ENCODE measurements at regions not wholly inside any gene's neighbourhood (a gene's known extent, or its start where the extent isn't known, plus 50 kb on each side); places are given as distances from the start of the nearest gene placed in this dataset.

DNA sequence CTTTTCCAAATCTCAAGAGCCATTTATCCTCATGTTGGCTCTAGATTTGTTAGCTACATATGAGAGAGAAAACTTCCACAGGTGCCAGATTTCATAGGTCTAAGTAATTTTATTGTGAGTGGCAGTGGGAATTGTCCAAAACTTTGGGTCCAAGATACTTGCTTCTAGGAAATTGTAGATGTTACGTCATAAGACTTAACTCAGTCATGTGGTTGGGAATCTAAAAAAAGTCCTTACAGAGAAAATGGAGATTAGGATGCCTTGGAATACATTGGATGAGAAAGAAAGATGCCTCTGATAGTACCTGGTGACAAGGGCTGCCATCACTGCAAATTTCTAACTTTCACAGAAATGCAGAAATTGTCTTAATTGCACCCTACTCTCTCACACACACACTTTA, 506.5 kb downstream of the C4orf33 start:
- Histone ChIP-seq H3K79me2 (ENCODE audit: insufficient read depth) (no peaks in the 10 kb centered on the region), H3K27ac (no peak overlapping the region), H3K36me3 (ENCODE audit: low read depth) (no peaks in the 10 kb centered on the region), H3K4me1 (ENCODE audit: insufficient read depth) (no peaks in the 10 kb centered on the region), H2AFZ (no peak overlapping the region), H3K4me3 (no peak overlapping the region), H3K4me2 (ENCODE audit: unreplicated experiment) (no peak overlapping the region), H3F3A (ENCODE audit: insufficient read depth) (no peaks in the 10 kb centered on the region), H3K27me3 (replicated peaks; ENCODE audit: insufficient read depth) (no peaks in the 10 kb centered on the region), H3K9me3 (ENCODE audit: low read depth) (no peaks in the 10 kb centered on the region), H4K20me1 (ENCODE audit: insufficient read depth) (no peaks in the 10 kb centered on the region), H3K9me2 (ENCODE audit: insufficient read depth) (no peaks in the 10 kb centered on the region), H3K9ac (no peak overlapping the region)
- 38 to 46% methylated on average over 1 of the region's 1 CpG for WGBS, 2 experiments (ENCODE audit: low coverage in 1 of 2, low lambda C conversion rate in 2 of 2, missing lambda C conversion rate in 2 of 2)
- DNase-seq, result no peak
- in situ Hi-C loops (cut with MboI), result no loop called here
- TF ChIP-seq EZH2phosphoT487 (IDR thresholded peaks at IDR 0.05; ENCODE audit: insufficient read depth, low read depth) (no peak), EZH2 (IDR thresholded peaks at IDR 0.05; ENCODE audit: insufficient read depth, poor library complexity, severe bottlenecking) (no peak)

DNA sequence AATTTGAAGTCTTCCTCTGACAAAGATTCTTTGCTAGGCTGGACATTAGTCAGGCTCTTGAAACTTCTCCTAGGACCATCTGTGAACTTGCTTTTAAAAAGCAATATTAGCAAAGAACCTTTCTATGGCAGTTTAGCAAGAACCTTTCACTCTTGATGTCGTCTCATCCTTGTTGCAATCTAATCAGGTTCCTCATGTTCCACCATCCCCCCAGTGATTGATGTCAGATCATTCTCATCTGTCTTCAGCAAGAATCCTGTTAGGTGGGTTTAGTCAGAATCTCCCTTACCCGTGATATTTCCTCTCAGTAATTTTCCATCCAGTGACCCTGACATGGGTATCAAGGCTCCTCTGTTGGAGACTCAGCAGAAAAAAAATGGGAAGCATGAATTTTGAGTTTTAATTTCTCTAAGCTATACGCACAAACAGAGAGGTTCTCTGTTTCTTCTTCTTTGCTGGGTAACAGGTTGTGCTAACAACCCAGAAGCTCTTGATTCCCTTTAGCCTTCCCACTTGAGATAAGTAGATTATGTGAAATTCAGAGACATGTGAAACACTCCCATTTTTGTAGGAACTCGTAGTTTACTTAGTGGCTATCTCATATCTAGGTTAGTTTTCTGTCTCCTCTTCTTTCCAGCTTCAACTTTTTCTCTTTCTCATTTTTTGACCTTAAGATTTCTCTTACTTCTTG, 507.4 kb downstream of the C4orf33 start:
- Histone ChIP-seq H3K4me3 (no peak overlapping the region), H3K9me3 (ENCODE audit: low read depth) (no peaks in the 10 kb centered on the region), H3K9me2 (ENCODE audit: insufficient read depth) (no peaks in the 10 kb centered on the region), H3K4me1 (ENCODE audit: insufficient read depth) (no peaks in the 10 kb centered on the region), H4K20me1 (ENCODE audit: insufficient read depth) (no peaks in the 10 kb centered on the region), H3K36me3 (ENCODE audit: low read depth) (no peaks in the 10 kb centered on the region), H3K9ac (no peak overlapping the region), H3K27me3 (replicated peaks; ENCODE audit: insufficient read depth) (no peaks in the 10 kb centered on the region), H3K79me2 (ENCODE audit: insufficient read depth) (no peaks in the 10 kb centered on the region), H2AFZ (no peak overlapping the region), H3F3A (ENCODE audit: insufficient read depth) (no peaks in the 10 kb centered on the region), H3K4me2 (ENCODE audit: unreplicated experiment) (no peak overlapping the region), H3K27ac (no peak overlapping the region)
- in situ Hi-C loops (cut with MboI), result no loop called here
- DNase-seq, result no peak
- no peak for TF ChIP-seq EZH2 (IDR thresholded peaks at IDR 0.05; ENCODE audit: insufficient read depth, poor library complexity, severe bottlenecking)
- WGBS, 2 experiments (ENCODE audit: low coverage in 1 of 2, low lambda C conversion rate in 2 of 2, missing lambda C conversion rate in 2 of 2), result 13 to 16% methylated on average over 4 of the region's 4 CpGs

DNA sequence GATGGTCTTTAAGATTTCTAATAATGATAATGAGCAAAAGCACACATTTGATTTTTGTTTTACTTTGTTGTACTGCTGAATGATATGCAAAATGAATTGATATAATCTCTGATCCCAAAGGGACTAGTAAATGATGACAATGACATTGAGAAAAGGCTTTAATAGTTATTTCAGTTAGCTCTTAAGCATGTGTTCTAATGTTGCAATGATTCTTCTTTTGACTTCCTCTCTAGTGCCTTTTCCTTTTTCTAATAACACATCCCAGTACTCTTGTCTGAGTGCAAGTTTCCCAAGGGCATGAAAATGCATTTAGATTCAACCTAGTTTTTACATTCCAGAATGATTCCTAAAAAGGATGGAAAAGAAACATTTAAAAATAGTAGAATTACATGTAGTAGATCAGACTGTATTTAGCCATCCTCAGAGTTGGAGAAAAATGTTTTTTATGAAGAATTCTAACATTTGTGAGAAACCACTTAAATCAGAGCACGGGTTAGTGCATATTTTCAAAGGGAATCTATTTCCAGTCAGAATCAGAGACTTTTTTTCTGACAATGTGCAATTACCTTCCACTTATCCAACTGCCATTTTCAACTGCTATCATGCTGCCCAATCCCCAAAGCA, 508.8 kb downstream of the C4orf33 start:
- no peaks in the 10 kb centered on the region for H4K20me1 ChIP-seq (ENCODE audit: insufficient read depth)
- H3K27me3 ChIP-seq (replicated peaks; ENCODE audit: insufficient read depth), result no peaks in the 10 kb centered on the region
- no peaks in the 10 kb centered on the region for H3K4me1 ChIP-seq (ENCODE audit: insufficient read depth)
- no peaks in the 10 kb centered on the region for H3F3A ChIP-seq (ENCODE audit: insufficient read depth)
- no peak overlapping the region for H3K27ac ChIP-seq
- DNase-seq, result no peak
- H3K36me3 ChIP-seq (ENCODE audit: low read depth), result no peaks in the 10 kb centered on the region
- H3K9ac ChIP-seq, result no peak overlapping the region
- 0 to 3% methylated on average over 1 of the region's 1 CpG for WGBS, 2 experiments (ENCODE audit: low coverage in 1 of 2, low lambda C conversion rate in 2 of 2, missing lambda C conversion rate in 2 of 2)
- H3K9me3 ChIP-seq (ENCODE audit: low read depth), result no peaks in the 10 kb centered on the region
- no peaks in the 10 kb centered on the region for H3K79me2 ChIP-seq (ENCODE audit: insufficient read depth)
- H2AFZ ChIP-seq, result no peak overlapping the region
- in situ Hi-C loops (cut with MboI), result no loop called here
- TF ChIP-seq EZH2 (IDR thresholded peaks at IDR 0.05; ENCODE audit: insufficient read depth, poor library complexity, severe bottlenecking) (no peak), EZH2phosphoT487 (IDR thresholded peaks at IDR 0.05; ENCODE audit: insufficient read depth, low read depth) (no peak)
- H3K4me3 ChIP-seq, result no peak overlapping the region
- H3K4me2 ChIP-seq (ENCODE audit: unreplicated experiment), result no peak overlapping the region
- no peaks in the 10 kb centered on the region for H3K9me2 ChIP-seq (ENCODE audit: insufficient read depth)

DNA sequence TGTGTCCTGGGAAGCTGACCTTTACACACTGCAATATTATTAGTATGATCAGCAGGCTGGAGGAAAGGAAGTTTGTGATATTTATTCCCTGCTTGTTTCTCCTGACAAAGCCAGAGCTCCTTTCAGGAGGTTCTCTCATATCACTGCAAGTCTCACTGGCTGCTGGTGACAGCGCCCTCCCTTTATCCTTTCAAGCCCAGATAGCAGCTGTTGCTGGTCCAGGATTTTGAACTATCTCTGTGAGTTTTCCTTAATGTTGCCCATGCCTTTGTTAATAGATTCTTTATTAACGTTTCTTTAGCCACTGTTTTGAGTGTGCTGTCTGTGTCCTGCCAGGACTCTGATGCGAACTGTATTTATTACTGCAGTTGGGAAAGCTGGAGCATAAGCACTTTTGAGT, 518.7 kb downstream of the C4orf33 start:
- H3K9me3 ChIP-seq (ENCODE audit: low read depth), result no peaks in the 10 kb centered on the region
- in situ Hi-C loops (cut with MboI), result no loop called here
- no peak overlapping the region for H3K4me2 ChIP-seq (ENCODE audit: unreplicated experiment)
- H3K9me2 ChIP-seq (ENCODE audit: insufficient read depth), result no peaks in the 10 kb centered on the region
- no peak overlapping the region for H2AFZ ChIP-seq
- H4K20me1 ChIP-seq (ENCODE audit: insufficient read depth), result no peaks in the 10 kb centered on the region
- no peaks in the 10 kb centered on the region for H3F3A ChIP-seq (ENCODE audit: insufficient read depth)
- H3K9ac ChIP-seq, result no peak overlapping the region
- no peak for DNase-seq
- H3K4me3 ChIP-seq, result no peak overlapping the region
- no peak overlapping the region for H3K27ac ChIP-seq
- H3K4me1 ChIP-seq (ENCODE audit: insufficient read depth), result no peaks in the 10 kb centered on the region
- 11 to 13% methylated on average over 3 of the region's 3 CpGs for WGBS, 2 experiments (ENCODE audit: low coverage in 1 of 2, low lambda C conversion rate in 2 of 2, missing lambda C conversion rate in 2 of 2)
- H3K79me2 ChIP-seq (ENCODE audit: insufficient read depth), result no peaks in the 10 kb centered on the region
- TF ChIP-seq EZH2phosphoT487 (IDR thresholded peaks at IDR 0.05; ENCODE audit: insufficient read depth, low read depth), result no peak
- no peak for TF ChIP-seq EZH2 (IDR thresholded peaks at IDR 0.05; ENCODE audit: insufficient read depth, poor library complexity, severe bottlenecking)
- H3K36me3 ChIP-seq (ENCODE audit: low read depth), result no peaks in the 10 kb centered on the region
- no peaks in the 10 kb centered on the region for H3K27me3 ChIP-seq (replicated peaks; ENCODE audit: insufficient read depth)

All from GM23248 (cell line).